HG02610 (cell line): ENCODE measurements at regions not wholly inside any gene's neighbourhood (a gene's known extent, or its start where the extent isn't known, plus 50 kb on each side); places are given as distances from the start of the nearest gene placed in this dataset.
"Not testable (repeated sequence)": the region's sequence is repeated elsewhere in the genome, so short reads cannot be mapped to it uniquely, and the experiment has no call there.

Experiments
- ATAC-seq: cut with Tn5 transposase; IDR thresholded peaks from one replicate; pipeline ENCODE4 v1.9.1; 2021; ENCODE audit warnings: mild to moderate bottlenecking, moderate library complexity; ENCODE audit not compliant: unreplicated experiment

GRCh38 chr10:87416892-87417291 lies 59.3 kb downstream of the NUTM2D start:
- not testable (repeated sequence) for ATAC-seq

GRCh38 chr10:87422641-87423040 lies 65.1 kb downstream of the NUTM2D start:
- ATAC-seq: not testable (repeated sequence)

GRCh38 chr10:87424697-87425373 lies 67.3 kb downstream of the NUTM2D start:
- not testable (repeated sequence) for ATAC-seq

- ATAC-seq: not testable (repeated sequence)
Measured at GRCh38 chr10:87433836-87434235, 70.9 kb upstream of the MINPP1 start.

GRCh38 chr10:87435295-87435826 lies 69.3 kb upstream of the MINPP1 start:
- not testable (repeated sequence) for ATAC-seq

GRCh38 chr10:87436104-87436503 lies 68.6 kb upstream of the MINPP1 start:
- peak; percentile 73 for ATAC-seq

- not testable (repeated sequence) for ATAC-seq
Measured at GRCh38 chr10:87437450-87437849, 67.2 kb upstream of the MINPP1 start.
